RWPE2 (cell line): ENCODE measurements at regions not wholly inside any gene's neighbourhood (a gene's known extent, or its start where the extent isn't known, plus 50 kb on each side); places are given as distances from the start of the nearest gene placed in this dataset.

Experiments
- ATAC-seq: fragments of 200-7000 bp; cut with Tn5 transposase; 3 replicates; pipeline ENCODE4 v1.9.1; 2021; ENCODE audit warnings: low read depth
- DNase-seq: peaks from one replicate; pipeline ENCODE4 v3.0.0-alpha.2; 2020; ENCODE audit warnings: low spot score
- H3K27ac ChIP-seq: fragments of 450-650 bp; 2 replicates; pipeline ENCODE4 v1.5.1; 2017; ENCODE audit warnings: mild to moderate bottlenecking; ENCODE audit not compliant: poor library complexity, severe bottlenecking
- H3K27me3 ChIP-seq: fragments of 250-450 bp; sonication (Bioruptor Pico); 2 replicates; pipeline ENCODE4 v1.5.1; 2021; ENCODE audit warnings: mild to moderate bottlenecking, moderate library complexity; ENCODE audit not compliant: insufficient read depth, poor library complexity, severe bottlenecking
- H3K36me3 ChIP-seq: fragments of 250-450 bp; sonication (Bioruptor Pico); 2 replicates; pipeline ENCODE4 v1.5.1; 2020; ENCODE audit warnings: low read depth, mild to moderate bottlenecking, moderate library complexity
- H3K4me1 ChIP-seq: fragments of 250-450 bp; sonication (Bioruptor Pico); 2 replicates; pipeline ENCODE4 v1.5.1; 2021; ENCODE audit warnings: mild to moderate bottlenecking, moderate library complexity; ENCODE audit not compliant: insufficient read depth, poor library complexity, severe bottlenecking
- H3K4me3 ChIP-seq: fragments of 250-450 bp; sonication (Bioruptor Pico); 2 replicates; pipeline ENCODE4 v1.5.1; 2021; ENCODE audit warnings: mild to moderate bottlenecking, moderate library complexity; ENCODE audit not compliant: severe bottlenecking
- H3K9me3 ChIP-seq: fragments of 250-450 bp; sonication (Bioruptor Pico); 2 replicates; pipeline ENCODE4 v1.5.1; 2021; ENCODE audit warnings: mild to moderate bottlenecking, moderate library complexity; ENCODE audit not compliant: severe bottlenecking
- CTCF ChIP-seq: fragments of 450-650 bp; IDR thresholded peaks from one replicate; pipeline ENCODE4 v1.5.1; 2017; ENCODE audit warnings: mild to moderate bottlenecking, moderate library complexity; ENCODE audit not compliant: poor library complexity, severe bottlenecking

GRCh38 chr4:183586824-183587223, 72.2 kb downstream of the RWDD4 start:
- TF ChIP-seq CTCF: no peak
- H3K27me3 ChIP-seq: no peaks in the 10 kb centered on the region
- H3K27ac ChIP-seq: no peak overlapping the region
- no peak overlapping the region for H3K4me3 ChIP-seq
- no peak for ATAC-seq
- no peaks in the 10 kb centered on the region for H3K9me3 ChIP-seq
- no peak for DNase-seq
- no peaks in the 10 kb centered on the region for H3K4me1 ChIP-seq
- H3K36me3 ChIP-seq: no peaks in the 10 kb centered on the region

GRCh38 chr4:183588169-183588675, 70.8 kb downstream of the RWDD4 start:
- ATAC-seq (peak; percentile 58), DNase-seq (no peak)
- no peak overlapping the region for H3K4me3 ChIP-seq
- H3K4me1 ChIP-seq: no peaks in the 10 kb centered on the region
- no peaks in the 10 kb centered on the region for H3K9me3 ChIP-seq
- no peak for TF ChIP-seq CTCF
- H3K27me3 ChIP-seq: no peaks in the 10 kb centered on the region
- H3K36me3 ChIP-seq: no peaks in the 10 kb centered on the region
- no peak overlapping the region for H3K27ac ChIP-seq

GRCh38 chr4:183588691-183589090, 70.3 kb downstream of the RWDD4 start:
- ATAC-seq (no peak), DNase-seq (no peak)
- no peaks in the 10 kb centered on the region for H3K36me3 ChIP-seq
- no peaks in the 10 kb centered on the region for H3K27me3 ChIP-seq
- no peaks in the 10 kb centered on the region for H3K4me1 ChIP-seq
- TF ChIP-seq CTCF: no peak
- H3K4me3 ChIP-seq: no peak overlapping the region
- H3K9me3 ChIP-seq: no peaks in the 10 kb centered on the region
- H3K27ac ChIP-seq: no peak overlapping the region

- TF ChIP-seq CTCF: no peak
- Histone ChIP-seq H3K4me1 (no peaks in the 10 kb centered on the region), H3K27me3 (no peaks in the 10 kb centered on the region), H3K36me3 (no peaks in the 10 kb centered on the region), H3K4me3 (no peak overlapping the region), H3K27ac (no peak overlapping the region), H3K9me3 (no peaks in the 10 kb centered on the region)
- no peak for ATAC-seq
- DNase-seq: no peak
Observed at GRCh38 chr4:183589461-183590099, 69.4 kb downstream of the RWDD4 start.
